ENCODE measurements at regions not wholly inside any gene's neighbourhood (a gene's known extent, or its start where the extent isn't known, plus 50 kb on each side); places are given as distances from the start of the nearest gene placed in this dataset.

DNA sequence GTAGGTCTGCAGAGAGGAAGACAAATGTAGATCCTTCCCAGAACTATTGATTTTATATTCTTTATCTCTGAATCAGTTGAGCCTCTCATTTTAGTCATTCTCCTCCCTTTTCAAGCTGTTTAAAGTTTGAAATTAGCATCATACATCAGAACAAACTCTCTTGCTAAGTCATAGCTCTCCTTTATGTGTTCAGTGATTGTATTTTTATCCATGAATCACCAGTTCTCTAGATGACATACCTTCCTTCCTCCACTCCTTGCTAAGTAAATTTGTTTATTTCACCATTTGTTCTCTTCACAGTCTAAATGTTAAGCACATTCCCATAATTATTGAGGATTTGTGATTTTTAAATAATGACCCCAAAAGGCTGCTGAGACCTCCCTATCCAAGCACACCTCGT, 63.5 kb upstream of the RAPGEF4 start:
- TF ChIP-seq MAFG (tag; conservative IDR thresholded peaks at IDR 0.05): no peak
- no peak for TF ChIP-seq SMARCA5 (IDR thresholded peaks at IDR 0.05)
- TF ChIP-seq, protein P1, sequence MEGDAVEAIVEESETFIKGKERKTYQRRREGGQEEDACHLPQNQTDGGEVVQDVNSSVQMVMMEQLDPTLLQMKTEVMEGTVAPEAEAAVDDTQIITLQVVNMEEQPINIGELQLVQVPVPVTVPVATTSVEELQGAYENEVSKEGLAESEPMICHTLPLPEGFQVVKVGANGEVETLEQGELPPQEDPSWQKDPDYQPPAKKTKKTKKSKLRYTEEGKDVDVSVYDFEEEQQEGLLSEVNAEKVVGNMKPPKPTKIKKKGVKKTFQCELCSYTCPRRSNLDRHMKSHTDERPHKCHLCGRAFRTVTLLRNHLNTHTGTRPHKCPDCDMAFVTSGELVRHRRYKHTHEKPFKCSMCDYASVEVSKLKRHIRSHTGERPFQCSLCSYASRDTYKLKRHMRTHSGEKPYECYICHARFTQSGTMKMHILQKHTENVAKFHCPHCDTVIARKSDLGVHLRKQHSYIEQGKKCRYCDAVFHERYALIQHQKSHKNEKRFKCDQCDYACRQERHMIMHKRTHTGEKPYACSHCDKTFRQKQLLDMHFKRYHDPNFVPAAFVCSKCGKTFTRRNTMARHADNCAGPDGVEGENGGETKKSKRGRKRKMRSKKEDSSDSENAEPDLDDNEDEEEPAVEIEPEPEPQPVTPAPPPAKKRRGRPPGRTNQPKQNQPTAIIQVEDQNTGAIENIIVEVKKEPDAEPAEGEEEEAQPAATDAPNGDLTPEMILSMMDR (IDR thresholded peaks at IDR 0.05 in 2 of 3, conservative IDR thresholded peaks at IDR 0.05 in 1 of 3; ENCODE audit: insufficient read depth in 2 of 3, low read depth in 1 of 3, low read length in 3 of 3): no peak
- no peak for TF ChIP-seq SMARCE1 (IDR thresholded peaks at IDR 0.05)
- TF ChIP-seq ZBTB49 (CRISPR knock-in tag; IDR thresholded peaks at IDR 0.05; ENCODE audit: borderline replicate concordance): no peak
- TF ChIP-seq SNAPC5 (CRISPR knock-in tag; IDR thresholded peaks at IDR 0.05): no peak
- TF ChIP-seq ZBTB1 (CRISPR knock-in tag; IDR thresholded peaks at IDR 0.05; ENCODE audit: borderline replicate concordance, low read depth): no peak
- TF ChIP-seq ATF6 (CRISPR knock-in tag; IDR thresholded peaks at IDR 0.05): no peak
- no peak for TF ChIP-seq PTRF (tag; IDR thresholded peaks at IDR 0.05)
- no peak for TF ChIP-seq RBM34 (IDR thresholded peaks at IDR 0.05; ENCODE audit: borderline replicate concordance, insufficient read depth, low read length)
- TF ChIP-seq MYBL2 (IDR thresholded peaks at IDR 0.05; ENCODE audit: low read depth): no peak
- TF ChIP-seq MYBL2 (CRISPR knock-in tag; IDR thresholded peaks at IDR 0.05; ENCODE audit: borderline replicate concordance): no peak
- TF ChIP-seq, protein P2, sequence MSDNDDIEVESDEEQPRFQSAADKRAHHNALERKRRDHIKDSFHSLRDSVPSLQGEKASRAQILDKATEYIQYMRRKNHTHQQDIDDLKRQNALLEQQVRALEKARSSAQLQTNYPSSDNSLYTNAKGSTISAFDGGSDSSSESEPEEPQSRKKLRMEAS (CRISPR knock-in tag; IDR thresholded peaks at IDR 0.05): no peak
- TF ChIP-seq, protein P3, sequence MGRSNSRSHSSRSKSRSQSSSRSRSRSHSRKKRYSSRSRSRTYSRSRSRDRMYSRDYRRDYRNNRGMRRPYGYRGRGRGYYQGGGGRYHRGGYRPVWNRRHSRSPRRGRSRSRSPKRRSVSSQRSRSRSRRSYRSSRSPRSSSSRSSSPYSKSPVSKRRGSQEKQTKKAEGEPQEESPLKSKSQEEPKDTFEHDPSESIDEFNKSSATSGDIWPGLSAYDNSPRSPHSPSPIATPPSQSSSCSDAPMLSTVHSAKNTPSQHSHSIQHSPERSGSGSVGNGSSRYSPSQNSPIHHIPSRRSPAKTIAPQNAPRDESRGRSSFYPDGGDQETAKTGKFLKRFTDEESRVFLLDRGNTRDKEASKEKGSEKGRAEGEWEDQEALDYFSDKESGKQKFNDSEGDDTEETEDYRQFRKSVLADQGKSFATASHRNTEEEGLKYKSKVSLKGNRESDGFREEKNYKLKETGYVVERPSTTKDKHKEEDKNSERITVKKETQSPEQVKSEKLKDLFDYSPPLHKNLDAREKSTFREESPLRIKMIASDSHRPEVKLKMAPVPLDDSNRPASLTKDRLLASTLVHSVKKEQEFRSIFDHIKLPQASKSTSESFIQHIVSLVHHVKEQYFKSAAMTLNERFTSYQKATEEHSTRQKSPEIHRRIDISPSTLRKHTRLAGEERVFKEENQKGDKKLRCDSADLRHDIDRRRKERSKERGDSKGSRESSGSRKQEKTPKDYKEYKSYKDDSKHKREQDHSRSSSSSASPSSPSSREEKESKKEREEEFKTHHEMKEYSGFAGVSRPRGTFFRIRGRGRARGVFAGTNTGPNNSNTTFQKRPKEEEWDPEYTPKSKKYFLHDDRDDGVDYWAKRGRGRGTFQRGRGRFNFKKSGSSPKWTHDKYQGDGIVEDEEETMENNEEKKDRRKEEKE (IDR thresholded peaks at IDR 0.05; ENCODE audit: borderline replicate concordance in 1 of 2, control insufficient read depth in 1 of 2, low read depth in 2 of 2, low read length in 1 of 2): no peak
- no peak for TF ChIP-seq ZHX1 (conservative IDR thresholded peaks at IDR 0.05; ENCODE audit: low read length)
